ENCODE measurements at regions not wholly inside any gene's neighbourhood (a gene's known extent, or its start where the extent isn't known, plus 50 kb on each side); places are given as distances from the start of the nearest gene placed in this dataset.
"Not testable (repeated sequence)": the region's sequence is repeated elsewhere in the genome, so short reads cannot be mapped to it uniquely, and the experiment has no call there.

DNA sequence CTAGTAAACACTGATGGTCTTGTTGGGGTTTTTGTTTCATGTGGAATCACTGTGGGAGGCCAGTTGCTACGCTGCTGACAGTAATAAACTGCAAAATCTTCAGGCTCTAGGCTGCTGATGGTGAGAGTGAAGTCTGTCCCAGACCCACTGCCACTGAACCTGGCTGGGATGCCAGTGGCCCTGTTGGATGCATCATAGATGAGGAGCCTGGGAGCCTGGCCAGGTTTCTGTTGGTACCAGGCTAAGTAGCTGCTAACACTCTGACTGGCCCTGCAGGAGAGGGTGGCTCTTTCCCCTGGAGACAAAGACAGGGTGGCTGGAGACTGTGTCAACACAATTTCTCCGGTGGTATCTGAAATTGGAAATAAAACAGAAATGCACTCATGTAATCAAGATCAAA is 335.6 kb downstream of the RPIA start:
- TF ChIP-seq, protein P1, sequence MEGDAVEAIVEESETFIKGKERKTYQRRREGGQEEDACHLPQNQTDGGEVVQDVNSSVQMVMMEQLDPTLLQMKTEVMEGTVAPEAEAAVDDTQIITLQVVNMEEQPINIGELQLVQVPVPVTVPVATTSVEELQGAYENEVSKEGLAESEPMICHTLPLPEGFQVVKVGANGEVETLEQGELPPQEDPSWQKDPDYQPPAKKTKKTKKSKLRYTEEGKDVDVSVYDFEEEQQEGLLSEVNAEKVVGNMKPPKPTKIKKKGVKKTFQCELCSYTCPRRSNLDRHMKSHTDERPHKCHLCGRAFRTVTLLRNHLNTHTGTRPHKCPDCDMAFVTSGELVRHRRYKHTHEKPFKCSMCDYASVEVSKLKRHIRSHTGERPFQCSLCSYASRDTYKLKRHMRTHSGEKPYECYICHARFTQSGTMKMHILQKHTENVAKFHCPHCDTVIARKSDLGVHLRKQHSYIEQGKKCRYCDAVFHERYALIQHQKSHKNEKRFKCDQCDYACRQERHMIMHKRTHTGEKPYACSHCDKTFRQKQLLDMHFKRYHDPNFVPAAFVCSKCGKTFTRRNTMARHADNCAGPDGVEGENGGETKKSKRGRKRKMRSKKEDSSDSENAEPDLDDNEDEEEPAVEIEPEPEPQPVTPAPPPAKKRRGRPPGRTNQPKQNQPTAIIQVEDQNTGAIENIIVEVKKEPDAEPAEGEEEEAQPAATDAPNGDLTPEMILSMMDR (IDR thresholded peaks at IDR 0.05) = not testable (repeated sequence)
- not testable (repeated sequence) for TF ChIP-seq POLR2A (IDR thresholded peaks at IDR 0.05)
